Activated CD4-positive, alpha-beta T cell treated with anti-CD3 and anti-CD28 coated beads for 1 hour (primary cell): ENCODE measurements at regions not wholly inside any gene's neighbourhood (a gene's known extent, or its start where the extent isn't known, plus 50 kb on each side); places are given as distances from the start of the nearest gene placed in this dataset.

Source experiments
- DNase-seq: peaks from one replicate; pipeline ENCODE4 v3.0.0-alpha.2; 2020

DNA sequence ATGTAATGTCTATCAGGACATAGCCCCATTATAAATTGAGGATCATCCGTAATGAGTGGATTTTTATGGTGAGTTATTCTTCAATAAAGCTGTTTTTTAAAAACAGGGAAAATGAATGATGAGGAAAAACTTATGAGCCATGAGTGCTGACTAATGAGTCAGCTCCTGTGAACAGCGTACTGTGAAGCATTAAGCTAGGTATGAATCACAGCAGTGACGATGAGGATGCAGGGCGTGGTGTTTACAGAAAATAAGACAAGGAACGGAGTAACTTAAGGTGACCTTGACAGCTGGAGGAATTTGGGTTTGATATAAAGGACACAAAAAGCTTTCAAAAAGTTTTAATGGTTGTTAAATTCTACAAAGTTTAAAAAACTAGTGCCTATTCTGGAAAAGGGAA, 96.3 kb downstream of the FOXF2 start:
- DNase-seq = no peak

DNA sequence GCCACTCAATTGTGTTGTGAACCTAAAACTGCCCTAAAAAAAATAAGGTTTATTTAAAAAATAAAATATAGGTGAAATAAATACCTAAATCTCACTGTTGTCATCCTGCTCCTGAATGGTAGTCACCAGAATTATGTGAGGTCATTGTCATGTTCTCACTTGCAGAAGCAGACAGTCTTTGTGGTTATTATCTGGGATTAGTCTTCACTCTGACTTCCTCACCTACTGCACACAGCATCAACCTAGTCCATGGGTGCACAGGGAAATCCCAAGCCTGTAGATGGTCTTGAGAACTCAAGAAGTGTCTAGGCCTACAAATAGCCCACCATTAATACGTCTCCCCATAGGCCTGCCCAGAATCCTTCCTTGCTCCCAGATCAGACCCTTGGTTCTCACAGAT, 97.0 kb downstream of the FOXF2 start:
- DNase-seq = no peak

DNA sequence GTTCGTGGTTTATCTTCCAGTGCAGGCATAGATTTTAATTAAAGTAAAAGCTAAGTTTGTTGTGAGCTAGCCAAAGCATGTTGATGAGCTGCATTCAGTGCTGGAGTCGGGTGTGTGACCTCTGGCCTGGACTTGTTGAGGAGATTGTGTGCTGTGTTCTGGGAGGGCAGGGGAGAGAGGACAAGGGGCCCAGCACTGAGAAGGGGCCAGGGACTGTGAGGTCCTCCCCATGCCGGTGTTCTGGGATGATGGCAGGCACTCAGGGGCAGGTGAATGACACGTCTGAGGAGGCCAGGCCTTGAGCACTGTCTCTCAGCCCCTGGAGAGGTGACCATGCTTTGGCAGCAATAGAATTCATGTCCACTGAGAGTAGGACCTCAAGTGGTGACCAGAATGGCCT, 97.9 kb downstream of the FOXF2 start:
- no peak for DNase-seq

DNA sequence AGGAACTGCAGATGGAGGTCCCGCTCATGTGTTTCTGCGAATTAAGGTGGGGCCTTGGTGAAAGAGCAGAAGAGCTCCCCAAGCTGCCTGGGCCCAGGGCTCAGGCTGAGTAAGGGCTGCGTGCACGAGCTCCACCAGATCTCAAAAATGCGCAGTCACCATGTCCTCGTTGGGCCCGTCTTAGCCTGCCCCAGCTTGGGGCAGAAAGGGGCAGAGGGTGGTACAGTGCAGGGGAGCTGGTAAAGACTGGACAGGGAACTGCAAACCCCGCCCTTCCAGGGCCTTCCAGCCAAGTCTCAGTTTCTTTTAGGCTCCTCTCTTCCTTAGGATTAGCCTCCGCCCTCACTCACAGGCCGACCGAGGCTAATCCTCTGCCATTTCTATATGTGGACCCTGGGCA, 101.6 kb downstream of the FOXF2 start:
- DNase-seq = no peak

DNA sequence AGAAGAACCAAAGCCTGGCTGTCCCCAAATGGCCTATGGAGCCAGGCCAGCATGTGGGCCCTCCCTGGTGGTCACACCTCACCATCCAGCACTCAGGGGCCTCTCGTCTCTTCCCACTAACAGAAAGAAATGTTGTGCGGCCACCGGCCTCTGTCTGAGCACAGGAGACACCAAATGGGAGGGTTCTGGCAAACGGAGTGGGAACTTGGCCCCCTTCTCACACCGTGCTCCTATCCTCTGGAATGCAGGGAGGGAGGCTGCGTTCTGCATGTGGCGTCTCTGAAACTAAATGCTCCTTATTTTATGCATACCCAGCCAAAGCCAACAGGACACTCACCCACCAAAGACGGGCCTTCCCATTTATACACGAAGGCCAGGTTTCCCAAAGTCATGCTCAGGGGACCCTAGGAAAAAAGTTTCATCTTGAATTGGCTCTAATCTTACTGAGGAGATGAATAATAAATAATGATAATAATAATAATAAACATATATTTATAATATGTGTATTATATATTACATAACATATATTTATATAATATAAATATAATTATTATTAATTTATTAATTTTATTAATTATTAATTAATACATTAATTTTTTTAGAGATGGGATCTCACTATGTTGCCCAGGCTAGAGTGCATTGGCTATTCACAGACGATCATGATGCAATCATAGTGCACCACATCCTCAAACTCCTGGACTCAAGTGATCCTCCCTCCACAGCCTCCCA, 102.4 kb downstream of the FOXF2 start:
- no peak for DNase-seq

DNA sequence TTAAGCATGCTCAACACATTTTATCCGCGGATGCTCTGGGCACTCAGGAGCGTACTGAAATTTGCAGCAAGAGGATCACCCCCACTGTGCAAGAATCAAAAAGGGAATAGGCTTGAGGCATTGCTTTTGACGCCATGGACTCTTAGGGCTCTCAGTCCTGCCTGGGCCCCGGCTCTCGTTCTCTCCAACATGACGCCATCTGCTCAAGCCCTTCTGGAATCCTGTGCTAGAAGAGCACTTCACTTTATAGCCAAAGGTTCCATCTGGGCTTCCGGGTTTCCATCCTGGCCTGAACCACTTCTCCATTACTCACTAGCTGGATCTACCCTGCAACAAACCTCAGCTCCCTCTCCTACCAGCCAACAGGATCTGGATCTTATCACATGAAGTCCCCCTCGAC, 105.3 kb downstream of the FOXF2 start:
- no peak for DNase-seq

DNA sequence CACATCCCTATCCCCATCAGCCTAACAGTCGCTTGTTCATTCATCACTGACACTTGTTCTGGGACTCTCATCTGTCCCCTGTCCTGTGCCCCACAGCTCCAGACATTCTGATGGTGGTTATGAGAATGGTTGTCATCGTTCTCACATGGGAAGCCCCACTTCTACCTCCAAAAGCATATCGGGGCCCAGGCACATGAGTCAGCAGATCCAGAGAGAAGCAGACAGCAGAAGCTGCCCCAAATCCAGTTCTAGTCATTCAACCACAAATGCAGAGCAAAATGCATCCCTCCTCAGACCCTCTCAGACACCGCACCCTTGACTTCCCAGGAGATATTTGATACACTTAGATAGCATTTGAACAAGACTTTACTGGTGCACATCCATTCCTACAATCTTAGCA, 106.0 kb downstream of the FOXF2 start:
- DNase-seq = no peak

DNA sequence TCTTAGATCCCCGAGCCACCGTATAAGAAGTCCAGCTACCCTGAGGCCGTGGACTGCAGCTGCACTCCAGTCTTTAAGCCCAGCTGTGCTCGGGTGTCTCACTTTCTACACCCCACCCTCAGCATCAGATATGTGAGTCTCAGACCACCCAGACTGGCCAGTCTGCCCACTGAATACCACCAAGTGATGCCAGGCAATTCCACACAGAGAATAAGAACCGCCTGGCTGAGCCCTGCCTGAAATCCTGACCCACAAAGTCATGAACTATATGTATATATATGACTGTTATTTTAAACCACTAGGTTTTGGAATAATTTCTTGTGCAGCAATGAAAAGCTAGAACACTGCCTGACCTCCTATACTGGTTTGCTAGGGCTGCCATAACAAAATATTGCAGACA, 106.7 kb downstream of the FOXF2 start:
- no peak for DNase-seq

DNA sequence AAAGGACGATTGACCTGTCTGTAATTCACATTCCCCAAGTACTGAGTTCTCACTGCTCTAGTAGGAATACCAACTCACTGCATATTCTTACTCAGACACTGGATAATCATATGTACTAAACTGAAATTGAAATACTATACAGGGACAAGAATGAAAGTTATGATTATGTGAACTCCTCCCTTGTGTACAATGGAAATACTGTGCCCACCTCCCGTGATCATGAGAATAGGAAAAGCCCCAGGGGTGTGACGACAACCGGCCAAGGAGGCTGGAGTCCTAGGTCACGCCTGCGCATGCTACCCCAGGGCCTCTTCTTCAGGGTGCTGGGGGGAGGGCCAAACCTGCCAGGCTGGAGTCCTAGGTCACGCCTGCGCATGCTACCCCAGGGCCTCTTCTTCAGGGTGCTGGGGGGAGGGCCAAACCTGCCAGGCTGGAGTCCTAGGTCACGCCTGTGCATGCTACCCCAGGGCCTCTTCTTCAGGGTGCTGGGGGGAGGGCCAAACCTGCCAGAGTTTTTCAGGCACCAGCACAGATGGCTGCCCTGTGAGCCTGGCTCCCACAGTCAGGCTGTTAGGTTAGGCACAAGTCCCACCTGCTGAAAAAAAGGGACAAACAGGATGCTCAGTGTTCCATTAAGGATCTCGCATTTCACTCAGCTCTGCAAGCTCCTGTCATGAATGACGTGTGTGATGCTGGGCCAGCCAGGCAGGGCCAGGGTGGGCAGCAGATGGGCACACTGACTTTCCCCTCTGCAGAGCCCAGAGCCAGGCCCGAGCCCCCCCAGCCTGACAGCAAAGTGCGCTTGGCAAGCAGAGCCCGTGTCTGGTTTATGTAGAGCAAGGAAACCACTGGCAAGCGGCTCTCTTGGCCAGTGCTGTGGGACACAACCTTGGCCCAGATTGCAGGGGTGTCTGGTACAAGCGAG, 107.7 kb downstream of the FOXF2 start:
- DNase-seq = no peak

DNA sequence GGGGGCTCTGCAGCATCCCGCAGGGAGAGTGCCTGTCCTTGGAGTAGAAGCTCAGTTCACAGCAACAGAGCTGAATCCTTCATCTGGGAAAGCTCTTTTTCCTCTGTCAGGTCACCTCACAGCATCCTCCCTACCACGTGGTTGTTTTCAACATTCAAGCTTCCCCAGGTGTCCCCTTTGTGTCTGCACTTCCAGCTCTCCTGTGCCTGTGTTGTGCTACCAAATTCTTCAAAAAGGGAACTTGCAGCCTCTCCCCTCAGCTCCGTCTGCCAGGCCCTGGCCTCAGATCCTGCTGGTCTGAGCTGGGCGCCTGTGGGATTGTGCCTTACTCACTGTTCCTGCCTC, 108.4 kb downstream of the FOXF2 start:
- DNase-seq = no peak

DNA sequence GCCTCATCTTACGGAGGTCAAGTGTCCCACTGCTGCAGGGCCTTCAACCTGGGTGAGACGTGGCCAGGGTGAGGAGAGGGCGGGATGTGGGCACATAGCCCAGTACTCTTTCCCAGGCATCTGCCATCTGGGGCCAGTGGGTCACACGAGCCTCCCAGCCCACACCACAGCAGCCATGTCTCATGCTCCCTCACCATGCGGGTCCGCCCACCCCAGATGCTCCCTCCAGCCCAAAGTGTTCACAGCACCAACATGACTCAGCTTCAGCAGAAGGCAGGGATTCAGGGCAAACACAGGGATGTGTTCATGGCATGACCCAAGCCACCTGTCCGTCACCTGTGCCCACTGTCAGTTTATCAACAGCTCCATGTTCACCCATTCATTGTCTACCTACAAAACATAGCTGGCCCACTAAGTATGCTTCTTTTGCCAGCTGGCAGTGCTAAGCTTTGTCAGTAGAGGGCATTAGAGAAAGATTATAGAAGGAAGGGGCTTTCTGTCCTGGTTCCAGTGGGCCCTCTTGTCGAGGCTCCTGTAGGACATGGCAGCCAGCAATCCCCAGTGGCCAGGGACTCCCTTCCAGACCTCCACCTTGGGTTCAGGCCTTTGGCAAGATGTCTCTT, 109.2 kb downstream of the FOXF2 start:
- DNase-seq = no peak

DNA sequence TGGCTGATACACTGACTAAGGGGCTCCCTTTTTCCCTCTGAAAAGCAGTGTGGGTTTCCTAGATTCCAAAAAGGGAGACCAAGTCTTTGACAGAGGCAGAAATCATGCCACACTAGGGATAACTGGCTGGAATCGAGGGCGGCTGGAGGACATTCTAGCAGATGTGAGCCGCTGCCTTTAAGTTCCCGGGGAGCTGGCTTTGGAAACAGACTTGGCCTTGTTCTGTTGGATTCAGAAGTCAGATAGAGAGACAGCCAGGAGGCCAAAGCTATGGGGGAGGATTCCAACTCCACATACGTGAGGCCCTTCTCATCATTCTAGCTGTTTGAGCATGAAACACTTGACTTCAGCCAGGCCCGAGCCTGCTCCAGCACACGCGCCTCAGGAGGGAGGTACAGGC, 109.9 kb upstream of the FOXC1 start:
- DNase-seq = no peak

DNA sequence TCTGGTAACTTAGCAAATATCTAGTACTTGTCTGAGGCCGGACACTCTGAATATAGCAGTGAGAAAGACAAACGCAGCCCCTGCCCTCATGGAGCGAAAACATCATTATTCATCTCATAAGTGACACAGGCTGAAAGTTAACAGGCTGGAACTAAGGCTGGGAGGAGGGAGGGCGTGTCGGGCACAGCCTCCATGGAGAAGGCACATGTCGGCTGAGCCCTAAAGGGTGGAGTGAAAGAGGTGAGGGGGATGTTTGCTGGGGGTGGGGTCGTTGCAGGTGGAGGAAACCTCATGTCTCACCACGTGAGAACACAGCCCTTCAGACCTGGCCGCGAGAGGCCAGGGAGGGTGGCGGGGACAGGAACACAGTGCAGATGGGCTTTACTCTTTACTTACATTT, 108.8 kb upstream of the FOXC1 start:
- no peak for DNase-seq

DNA sequence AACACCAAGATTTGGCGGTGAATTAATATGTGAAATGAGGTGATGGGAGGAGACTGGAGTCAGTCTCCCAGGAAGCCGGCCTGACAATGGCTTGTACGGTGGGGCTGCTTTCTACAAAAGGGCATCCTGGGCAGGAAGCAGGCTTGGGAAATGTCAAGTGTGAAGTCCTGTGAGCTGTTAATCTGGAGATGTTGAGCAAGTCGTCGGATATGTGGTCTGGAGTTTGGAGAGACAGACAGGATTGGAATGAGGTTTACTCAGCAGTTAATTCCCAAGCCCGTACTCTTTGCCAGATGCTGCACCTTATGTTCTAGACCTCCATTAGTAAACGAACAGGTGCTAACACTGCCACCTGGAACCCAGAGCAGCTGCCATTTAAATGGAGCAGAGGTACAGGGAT, 107.7 kb upstream of the FOXC1 start:
- DNase-seq = no peak

DNA sequence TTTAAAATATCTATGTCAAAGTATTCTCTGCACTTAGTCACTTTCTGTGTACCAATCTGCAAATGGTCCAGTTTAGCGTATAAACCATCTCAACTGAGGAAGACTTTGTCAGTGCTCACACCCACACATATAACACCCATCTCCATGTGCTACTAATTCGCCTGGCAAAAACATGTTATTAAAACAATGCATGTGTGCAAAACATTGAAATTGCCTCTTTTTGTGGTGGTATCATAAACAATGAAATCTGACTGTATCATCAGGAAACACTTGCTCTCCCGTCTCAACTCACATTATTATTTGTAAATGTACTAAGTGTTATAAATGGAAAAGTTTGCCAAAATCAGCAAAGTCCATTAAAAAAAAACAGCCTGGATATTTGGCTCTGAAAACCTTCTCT, 105.9 kb upstream of the FOXC1 start:
- no peak for DNase-seq

DNA sequence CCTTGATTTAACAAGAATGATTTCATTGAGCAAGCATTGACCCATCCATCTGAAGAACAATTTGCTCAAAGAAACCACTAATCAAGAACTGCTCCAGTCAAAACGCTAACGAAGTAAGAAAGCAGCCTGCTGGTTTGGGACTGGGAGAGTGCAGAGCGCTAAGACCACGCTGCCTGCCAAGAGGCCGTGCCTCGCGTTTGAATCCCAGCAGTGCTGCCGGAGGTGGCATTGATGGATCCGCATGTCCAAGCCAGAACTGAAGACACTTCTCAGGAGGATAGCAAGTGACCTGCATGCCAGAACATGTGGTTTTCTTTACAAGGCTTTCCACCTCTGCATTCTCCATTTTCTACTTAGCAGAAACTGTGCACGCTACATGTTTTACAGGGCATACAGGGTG, 105.2 kb upstream of the FOXC1 start:
- DNase-seq = no peak

DNA sequence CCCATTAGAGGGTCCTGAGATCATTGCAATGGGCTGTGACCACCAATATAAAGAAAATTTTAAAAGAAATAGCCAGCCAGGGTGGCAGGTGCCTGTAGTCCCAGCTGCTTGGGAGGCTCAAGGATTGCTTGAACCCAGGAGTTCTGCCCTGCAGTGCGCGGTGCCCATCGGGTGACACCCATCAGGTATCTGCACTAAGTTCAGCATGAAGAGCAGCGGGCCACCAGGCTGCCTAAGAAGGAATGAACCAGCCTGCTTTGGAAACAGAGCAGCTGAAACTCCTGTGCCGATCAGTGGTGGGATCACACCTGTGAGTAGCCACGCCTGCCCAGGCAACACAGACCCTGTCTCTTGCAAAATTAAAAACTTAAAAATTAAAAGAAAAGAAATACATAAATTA, 102.5 kb upstream of the FOXC1 start:
- no peak for DNase-seq

DNA sequence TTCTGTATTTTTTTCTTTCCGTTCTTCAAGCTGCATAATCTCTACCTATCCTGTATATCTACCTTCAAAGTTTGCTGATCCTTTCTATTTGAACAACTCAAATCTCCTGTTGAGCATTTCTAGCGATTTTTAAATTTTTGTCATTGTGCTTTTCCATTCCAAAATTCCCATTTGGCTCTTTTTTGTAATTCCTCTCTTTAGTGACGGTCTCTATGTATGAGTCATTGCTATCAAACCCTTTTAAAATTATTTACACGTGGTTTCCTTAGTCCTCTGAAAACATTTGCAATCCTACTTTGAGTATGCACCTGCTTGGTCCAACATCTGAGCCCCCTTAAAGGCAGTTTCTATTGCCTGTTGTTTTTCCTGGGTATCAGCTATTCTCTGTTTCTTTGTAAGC, 100.5 kb upstream of the FOXC1 start:
- no peak for DNase-seq

DNA sequence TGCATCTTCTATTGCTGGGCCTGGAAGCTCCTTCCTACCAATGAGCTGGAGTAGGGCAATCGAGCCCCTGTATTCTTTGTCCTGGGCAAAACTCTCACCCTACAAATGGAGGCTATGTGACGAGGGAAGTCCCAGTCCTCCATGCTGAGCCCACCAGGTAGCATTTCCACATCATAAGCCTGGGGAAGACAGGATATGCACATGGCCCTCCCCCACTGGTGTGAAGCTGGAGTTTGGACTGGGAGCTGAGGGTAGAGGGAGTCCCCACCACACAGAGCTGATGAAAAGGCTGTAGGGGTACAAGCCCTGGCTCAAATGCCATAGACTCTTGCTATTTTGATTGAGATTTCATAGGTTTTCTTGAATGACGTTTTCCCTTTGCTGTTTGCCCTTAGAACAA, 99.5 kb upstream of the FOXC1 start:
- no peak for DNase-seq

DNA sequence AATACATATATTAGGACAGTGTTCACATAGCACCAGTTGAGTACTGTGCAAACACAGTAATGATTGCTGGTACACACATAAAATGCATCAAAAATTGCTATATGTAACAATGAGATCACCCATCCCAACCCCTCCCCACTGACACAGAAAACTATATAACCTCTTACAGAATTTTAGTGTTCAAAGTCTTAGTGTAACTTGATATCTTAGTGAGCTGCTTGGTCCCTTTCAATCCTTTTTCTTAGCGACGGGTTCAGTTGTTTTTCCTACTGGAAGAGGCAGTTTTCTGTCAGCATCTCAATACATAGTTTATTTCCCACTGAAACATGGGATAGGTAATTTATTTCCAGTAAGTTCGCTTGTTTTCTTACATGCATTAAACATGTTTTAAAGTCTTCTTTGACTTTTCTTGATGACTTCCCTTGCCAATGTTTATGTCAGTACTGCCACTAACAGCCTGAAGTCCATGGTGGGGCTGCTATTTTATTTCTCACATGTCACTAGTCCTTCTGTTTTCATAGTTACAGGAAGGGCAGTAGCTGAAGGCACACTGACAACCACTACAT, 96.4 kb upstream of the FOXC1 start:
- no peak for DNase-seq

DNA sequence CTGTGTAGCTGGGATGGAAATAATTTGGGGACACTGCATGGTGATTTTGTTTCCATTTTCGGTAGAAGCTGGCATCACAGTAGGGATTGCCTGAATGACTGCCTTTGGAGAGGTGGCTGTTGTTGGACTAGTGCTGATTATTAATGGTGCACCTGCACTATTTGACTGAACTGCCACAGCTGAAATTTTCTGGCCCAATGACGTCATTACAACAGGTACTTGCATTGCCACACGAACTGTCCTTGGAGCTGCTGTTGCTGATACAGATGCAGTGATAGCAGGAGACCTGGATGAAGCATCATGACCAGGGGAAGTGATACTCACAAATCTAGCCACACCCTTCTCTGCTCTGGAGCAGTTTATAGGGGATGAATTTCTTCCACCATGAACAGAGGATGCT, 95.6 kb upstream of the FOXC1 start:
- DNase-seq = no peak

DNA sequence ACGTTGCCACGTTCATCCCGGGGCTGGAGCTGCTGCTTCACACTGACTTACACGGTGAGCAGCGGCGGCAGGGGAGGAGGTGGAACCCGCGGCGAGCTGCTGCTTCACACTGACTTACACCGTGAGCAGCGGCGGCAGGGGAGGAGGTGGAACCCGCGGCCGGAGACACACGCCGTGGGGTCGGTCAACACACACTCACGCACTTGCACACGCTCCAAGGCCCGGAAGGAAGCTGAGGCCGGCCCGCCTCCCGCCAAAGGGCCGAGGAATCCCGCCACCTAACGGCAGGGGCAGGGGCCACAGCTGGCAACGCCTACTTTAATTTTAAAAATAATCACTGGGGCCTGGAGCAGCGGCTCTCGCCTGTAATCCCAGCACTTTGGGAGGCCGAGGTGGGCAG, 94.4 kb upstream of the FOXC1 start:
- no peak for DNase-seq

DNA sequence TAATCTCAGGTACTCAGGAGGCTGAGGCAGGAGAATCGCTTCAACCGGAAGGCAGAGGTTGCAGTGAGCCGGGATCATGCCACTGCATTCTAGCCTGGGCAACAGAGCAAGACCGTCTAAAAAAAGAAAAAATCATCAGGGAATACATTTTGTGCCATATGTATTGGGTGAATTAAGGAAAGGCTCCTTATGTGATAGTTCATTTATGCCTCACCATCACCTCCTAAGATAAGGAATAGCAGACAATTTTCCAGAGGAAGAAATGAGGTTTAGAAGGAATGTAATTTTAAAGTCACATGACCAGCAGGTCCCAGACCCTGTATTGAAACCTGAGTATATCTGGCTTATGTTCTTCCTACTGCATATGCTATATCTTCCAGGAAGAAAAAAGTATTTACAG, 93.9 kb upstream of the FOXC1 start:
- no peak for DNase-seq
